PC-9 (cell line): ENCODE measurements at regions not wholly inside any gene's neighbourhood (a gene's known extent, or its start where the extent isn't known, plus 50 kb on each side); places are given as distances from the start of the nearest gene placed in this dataset.

Experiments
- CTCF ChIP-seq: fragments of 200-600 bp; sonication (generic); conservative IDR thresholded peaks from 2 replicates; pipeline ENCODE4 v1.6.1; 2017; ENCODE audit warnings: mixed run types, antibody characterized with exemption, mild to moderate bottlenecking, moderate library complexity
- EZH2 ChIP-seq: fragments of 200-600 bp; sonication (generic); IDR thresholded peaks from 2 replicates; pipeline ENCODE4 v1.8.0; 2017; ENCODE audit warnings: antibody characterized with exemption, low read depth

DNA sequence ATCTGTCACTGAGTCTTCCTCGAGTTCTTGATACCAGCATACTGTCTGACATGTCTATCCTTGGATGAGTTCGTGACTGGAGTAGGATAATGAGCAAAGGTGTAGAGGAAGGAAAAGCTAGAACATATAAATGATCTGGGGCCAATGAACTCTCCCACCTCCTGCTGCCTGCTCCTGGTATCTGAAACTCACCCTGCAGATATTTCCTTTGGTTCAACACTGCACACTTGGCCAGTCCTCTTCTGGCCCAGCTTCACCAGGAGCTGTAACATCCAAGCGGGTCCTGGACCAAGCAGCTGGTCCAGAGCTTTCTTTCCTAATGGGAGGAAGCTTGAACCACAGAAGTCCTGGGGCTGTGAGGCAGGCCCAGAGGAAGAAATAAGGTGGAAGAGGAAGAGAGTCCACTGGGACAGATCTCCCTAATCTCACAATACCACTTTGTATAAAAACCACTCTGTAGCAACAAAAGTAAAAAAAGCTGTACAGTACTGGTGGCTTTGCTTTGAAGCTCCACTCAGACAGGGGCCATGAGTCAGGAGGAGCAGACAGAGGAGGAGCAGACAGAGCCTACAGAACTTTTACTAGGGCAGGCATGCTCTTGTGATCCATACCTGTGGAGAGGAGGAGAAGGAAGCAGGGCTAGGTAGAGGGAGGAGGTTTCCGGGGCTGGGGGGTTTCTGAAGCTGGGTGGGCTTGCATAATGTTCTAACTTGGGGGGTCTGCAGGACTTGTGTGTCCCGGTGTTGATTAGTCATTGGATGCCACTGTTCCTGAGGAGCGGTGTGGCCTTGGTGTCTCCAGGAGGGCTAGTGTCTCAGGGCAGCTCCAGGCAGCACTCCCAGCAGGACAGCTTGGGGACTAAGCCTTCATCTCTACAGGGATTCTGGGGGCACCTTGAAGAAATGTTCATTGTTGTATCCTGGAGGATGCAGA, 166.9 kb downstream of the ABHD5 start:
- no peak for TF ChIP-seq CTCF
- no peak for TF ChIP-seq EZH2
